Keratinocyte (primary cell): ENCODE measurements at regions not wholly inside any gene's neighbourhood (a gene's known extent, or its start where the extent isn't known, plus 50 kb on each side); places are given as distances from the start of the nearest gene placed in this dataset.

Experiments
- EZH2 ChIP-seq: IDR thresholded peaks from one replicate; pipeline ENCODE4 v1.6.1; 2012; ENCODE audit warnings: inconsistent platforms, mild to moderate bottlenecking, low read length, moderate library complexity
- TF ChIP-seq, protein P1 (sequence below), 3 experiments: IDR thresholded peaks in 1 of 3; conservative IDR thresholded peaks in 1 of 3; optimal IDR thresholded peaks in 1 of 3; 2 replicates in 2 of 3; 3 replicates in 1 of 3; pipeline versions ENCODE3 to v1.5.1; 2011; ENCODE audit warnings: low read length in 3 of 3, mild to moderate bottlenecking in 3 of 3, moderate library complexity in 2 of 3, control low read depth in 1 of 3, inconsistent platforms in 1 of 3; ENCODE audit not compliant: insufficient read depth in 2 of 3; ENCODE audit errors: extremely low read depth in 1 of 3

DNA sequence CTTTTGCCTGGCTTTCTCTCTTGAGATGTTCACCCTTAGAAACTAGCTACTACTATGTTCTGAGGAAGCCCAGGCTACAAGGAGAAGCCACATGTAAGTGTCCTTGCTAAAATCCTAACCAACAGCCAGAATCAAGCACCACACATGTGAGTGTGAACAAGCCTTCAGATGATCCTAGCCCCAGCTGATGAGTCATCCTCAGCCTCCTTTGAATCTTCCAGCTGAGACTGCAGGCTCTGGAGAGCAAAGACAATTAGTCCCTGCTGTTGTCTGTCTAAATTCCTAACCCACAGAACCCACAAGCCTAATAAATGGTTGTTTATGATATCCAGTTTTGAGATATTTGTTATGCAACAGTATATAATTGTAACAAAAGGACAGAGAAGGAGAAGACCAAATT, 92.8 kb upstream of the TAC1 start:
- TF ChIP-seq, protein P1, sequence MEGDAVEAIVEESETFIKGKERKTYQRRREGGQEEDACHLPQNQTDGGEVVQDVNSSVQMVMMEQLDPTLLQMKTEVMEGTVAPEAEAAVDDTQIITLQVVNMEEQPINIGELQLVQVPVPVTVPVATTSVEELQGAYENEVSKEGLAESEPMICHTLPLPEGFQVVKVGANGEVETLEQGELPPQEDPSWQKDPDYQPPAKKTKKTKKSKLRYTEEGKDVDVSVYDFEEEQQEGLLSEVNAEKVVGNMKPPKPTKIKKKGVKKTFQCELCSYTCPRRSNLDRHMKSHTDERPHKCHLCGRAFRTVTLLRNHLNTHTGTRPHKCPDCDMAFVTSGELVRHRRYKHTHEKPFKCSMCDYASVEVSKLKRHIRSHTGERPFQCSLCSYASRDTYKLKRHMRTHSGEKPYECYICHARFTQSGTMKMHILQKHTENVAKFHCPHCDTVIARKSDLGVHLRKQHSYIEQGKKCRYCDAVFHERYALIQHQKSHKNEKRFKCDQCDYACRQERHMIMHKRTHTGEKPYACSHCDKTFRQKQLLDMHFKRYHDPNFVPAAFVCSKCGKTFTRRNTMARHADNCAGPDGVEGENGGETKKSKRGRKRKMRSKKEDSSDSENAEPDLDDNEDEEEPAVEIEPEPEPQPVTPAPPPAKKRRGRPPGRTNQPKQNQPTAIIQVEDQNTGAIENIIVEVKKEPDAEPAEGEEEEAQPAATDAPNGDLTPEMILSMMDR (optimal IDR thresholded peaks at IDR 0.05 in 1 of 3, IDR thresholded peaks at IDR 0.05 in 1 of 3, conservative IDR thresholded peaks at IDR 0.05 in 1 of 3; ENCODE audit: extremely low read depth in 1 of 3, insufficient read depth in 2 of 3, low read length in 3 of 3) = no peak
- TF ChIP-seq EZH2 = no peak
